ENCODE measurements at regions not wholly inside any gene's neighbourhood (a gene's known extent, or its start where the extent isn't known, plus 50 kb on each side); places are given as distances from the start of the nearest gene placed in this dataset.

- Histone ChIP-seq H2BK120ac (ENCODE audit: low read depth, low read length) (no peak overlapping the region), H3K23ac (ENCODE audit: low read depth, low read length, poor library complexity) (no peak overlapping the region), H3K14ac (ENCODE audit: low read length) (no peak overlapping the region), H3K36me3 (replicated peaks in 1 of 2; ENCODE audit: control insufficient read depth in 2 of 2, insufficient read depth in 2 of 2, low read length in 2 of 2) (no peaks in the 10 kb centered on the region), H3K4ac (ENCODE audit: low read length) (no peak overlapping the region), H3K18ac (ENCODE audit: low read length) (no peak overlapping the region), H3K4me1 (ENCODE audit: control insufficient read depth in 2 of 2, insufficient read depth in 1 of 2, low read depth in 1 of 2, low read length in 2 of 2) (peaks cover 0 to 1% of the 10 kb centered on the region in 2 donors), H4K91ac (ENCODE audit: low read depth, low read length, poor library complexity) (no peak overlapping the region), H3K27me3 (ENCODE audit: control insufficient read depth in 3 of 3, insufficient read depth in 3 of 3, low read depth in 1 of 3, low read length in 3 of 3) (no peaks in the 10 kb centered on the region), H3K27ac (replicated peaks; ENCODE audit: low read length) (no peak overlapping the region), H3K9ac (ENCODE audit: low read depth, low read length, poor library complexity) (no peak overlapping the region), H3K79me1 (ENCODE audit: low read depth, low read length) (no peaks in the 10 kb centered on the region), H3K4me2 (ENCODE audit: insufficient read depth, low read length, poor library complexity, severe bottlenecking) (no peak overlapping the region), H3K9me3 (replicated peaks in 1 of 2; ENCODE audit: control insufficient read depth in 2 of 2, insufficient read depth in 1 of 2, low read depth in 1 of 2, low read length in 2 of 2) (no peaks in the 10 kb centered on the region), H2BK5ac (ENCODE audit: low read length) (no peak overlapping the region), H2AFZ (ENCODE audit: low read length) (no peak overlapping the region), H2AK5ac (ENCODE audit: low read depth, low read length) (no peak overlapping the region), H2BK15ac (ENCODE audit: low read length) (no peak overlapping the region), H4K8ac (ENCODE audit: low read depth, low read length) (no peak overlapping the region), H3K4me3 (ENCODE audit: low read length in 2 of 2) (no peak overlapping the region), H2BK12ac (ENCODE audit: low read length) (no peak overlapping the region)
- WGBS, 2 donors (ENCODE audit: extremely low coverage in 2 of 2, insufficient read length in 2 of 2, insufficient replicate concordance in 1 of 2) = no CpG with 5 or more reads among the region's 4 CpGs
- no peak for DNase-seq (ENCODE audit: low spot score)
Observed at GRCh38 chr1:214897581-214897980, 185.0 kb upstream of the KCNK2 start.

GRCh38 chr1:214898161-214898560 is 184.4 kb upstream of the KCNK2 start:
- no peaks in the 10 kb centered on the region for H3K9me3 ChIP-seq (replicated peaks in 1 of 2; ENCODE audit: control insufficient read depth in 2 of 2, insufficient read depth in 1 of 2, low read depth in 1 of 2, low read length in 2 of 2)
- H3K27me3 ChIP-seq (ENCODE audit: control insufficient read depth in 3 of 3, insufficient read depth in 3 of 3, low read depth in 1 of 3, low read length in 3 of 3) = no peaks in the 10 kb centered on the region
- no peak overlapping the region for H3K23ac ChIP-seq (ENCODE audit: low read depth, low read length, poor library complexity)
- H3K4me3 ChIP-seq (ENCODE audit: low read length in 2 of 2) = no peak overlapping the region
- no peak overlapping the region for H2AFZ ChIP-seq (ENCODE audit: low read length)
- H3K4me2 ChIP-seq (ENCODE audit: insufficient read depth, low read length, poor library complexity, severe bottlenecking) = no peak overlapping the region
- no peak overlapping the region for H2BK12ac ChIP-seq (ENCODE audit: low read length)
- no peak overlapping the region for H3K9ac ChIP-seq (ENCODE audit: low read depth, low read length, poor library complexity)
- no peak overlapping the region for H2BK15ac ChIP-seq (ENCODE audit: low read length)
- no CpG with 5 or more reads among the region's 8 CpGs for WGBS, 2 donors (ENCODE audit: extremely low coverage in 2 of 2, insufficient read length in 2 of 2, insufficient replicate concordance in 1 of 2)
- H2BK5ac ChIP-seq (ENCODE audit: low read length) = no peak overlapping the region
- no peak overlapping the region for H3K4ac ChIP-seq (ENCODE audit: low read length)
- H3K27ac ChIP-seq (replicated peaks; ENCODE audit: low read length) = no peak overlapping the region
- peaks cover 0 to 1% of the 10 kb centered on the region in 2 donors for H3K4me1 ChIP-seq (ENCODE audit: control insufficient read depth in 2 of 2, insufficient read depth in 1 of 2, low read depth in 1 of 2, low read length in 2 of 2)
- no peak overlapping the region for H3K14ac ChIP-seq (ENCODE audit: low read length)
- DNase-seq (ENCODE audit: low spot score) = no peak
- H4K8ac ChIP-seq (ENCODE audit: low read depth, low read length) = no peak overlapping the region
- H4K91ac ChIP-seq (ENCODE audit: low read depth, low read length, poor library complexity) = no peak overlapping the region
- no peaks in the 10 kb centered on the region for H3K36me3 ChIP-seq (replicated peaks in 1 of 2; ENCODE audit: control insufficient read depth in 2 of 2, insufficient read depth in 2 of 2, low read length in 2 of 2)
- no peaks in the 10 kb centered on the region for H3K79me1 ChIP-seq (ENCODE audit: low read depth, low read length)
- no peak overlapping the region for H3K18ac ChIP-seq (ENCODE audit: low read length)
- no peak overlapping the region for H2BK120ac ChIP-seq (ENCODE audit: low read depth, low read length)
- no peak overlapping the region for H2AK5ac ChIP-seq (ENCODE audit: low read depth, low read length)

GRCh38 chr1:214898718-214899117 is 183.8 kb upstream of the KCNK2 start:
- Histone ChIP-seq H3K27ac (replicated peaks; ENCODE audit: low read length) (no peak overlapping the region), H2BK12ac (ENCODE audit: low read length) (no peak overlapping the region), H3K4ac (ENCODE audit: low read length) (no peak overlapping the region), H3K4me3 (ENCODE audit: low read length in 2 of 2) (no peak overlapping the region), H3K79me1 (ENCODE audit: low read depth, low read length) (no peaks in the 10 kb centered on the region), H3K18ac (ENCODE audit: low read length) (no peak overlapping the region), H3K36me3 (replicated peaks in 1 of 2; ENCODE audit: control insufficient read depth in 2 of 2, insufficient read depth in 2 of 2, low read length in 2 of 2) (no peaks in the 10 kb centered on the region), H3K4me1 (ENCODE audit: control insufficient read depth in 2 of 2, insufficient read depth in 1 of 2, low read depth in 1 of 2, low read length in 2 of 2) (peaks cover 0 to 1% of the 10 kb centered on the region in 2 donors), H3K27me3 (ENCODE audit: control insufficient read depth in 3 of 3, insufficient read depth in 3 of 3, low read depth in 1 of 3, low read length in 3 of 3) (no peaks in the 10 kb centered on the region), H2BK120ac (ENCODE audit: low read depth, low read length) (no peak overlapping the region), H4K91ac (ENCODE audit: low read depth, low read length, poor library complexity) (no peak overlapping the region), H3K9me3 (replicated peaks in 1 of 2; ENCODE audit: control insufficient read depth in 2 of 2, insufficient read depth in 1 of 2, low read depth in 1 of 2, low read length in 2 of 2) (no peaks in the 10 kb centered on the region), H2AFZ (ENCODE audit: low read length) (no peak overlapping the region), H3K14ac (ENCODE audit: low read length) (no peak overlapping the region), H3K23ac (ENCODE audit: low read depth, low read length, poor library complexity) (no peak overlapping the region), H3K4me2 (ENCODE audit: insufficient read depth, low read length, poor library complexity, severe bottlenecking) (no peak overlapping the region), H4K8ac (ENCODE audit: low read depth, low read length) (no peak overlapping the region), H3K9ac (ENCODE audit: low read depth, low read length, poor library complexity) (no peak overlapping the region), H2AK5ac (ENCODE audit: low read depth, low read length) (no peak overlapping the region), H2BK15ac (ENCODE audit: low read length) (no peak overlapping the region), H2BK5ac (ENCODE audit: low read length) (no peak overlapping the region)
- no peak for DNase-seq (ENCODE audit: low spot score)
- no CpG with 5 or more reads among the region's 3 CpGs for WGBS, 2 donors (ENCODE audit: extremely low coverage in 2 of 2, insufficient read length in 2 of 2, insufficient replicate concordance in 1 of 2)

GRCh38 chr1:214899908-214900460 is 182.6 kb upstream of the KCNK2 start:
- Histone ChIP-seq H2BK120ac (ENCODE audit: low read depth, low read length) (no peak overlapping the region), H3K79me1 (ENCODE audit: low read depth, low read length) (no peaks in the 10 kb centered on the region), H3K4ac (ENCODE audit: low read length) (no peak overlapping the region), H3K4me2 (ENCODE audit: insufficient read depth, low read length, poor library complexity, severe bottlenecking) (no peak overlapping the region), H2BK12ac (ENCODE audit: low read length) (no peak overlapping the region), H3K23ac (ENCODE audit: low read depth, low read length, poor library complexity) (no peak overlapping the region), H3K9ac (ENCODE audit: low read depth, low read length, poor library complexity) (no peak overlapping the region), H3K27ac (replicated peaks; ENCODE audit: low read length) (no peak overlapping the region), H3K27me3 (ENCODE audit: control insufficient read depth in 3 of 3, insufficient read depth in 3 of 3, low read depth in 1 of 3, low read length in 3 of 3) (no peaks in the 10 kb centered on the region), H3K4me3 (ENCODE audit: low read length in 2 of 2) (no peak overlapping the region), H3K18ac (ENCODE audit: low read length) (no peak overlapping the region), H2BK5ac (ENCODE audit: low read length) (no peak overlapping the region), H3K9me3 (replicated peaks in 1 of 2; ENCODE audit: control insufficient read depth in 2 of 2, insufficient read depth in 1 of 2, low read depth in 1 of 2, low read length in 2 of 2) (no peaks in the 10 kb centered on the region), H2AK5ac (ENCODE audit: low read depth, low read length) (no peak overlapping the region), H3K14ac (ENCODE audit: low read length) (no peak overlapping the region), H4K8ac (ENCODE audit: low read depth, low read length) (no peak overlapping the region), H2BK15ac (ENCODE audit: low read length) (no peak overlapping the region), H3K36me3 (replicated peaks in 1 of 2; ENCODE audit: control insufficient read depth in 2 of 2, insufficient read depth in 2 of 2, low read length in 2 of 2) (no peaks in the 10 kb centered on the region), H3K4me1 (ENCODE audit: control insufficient read depth in 2 of 2, insufficient read depth in 1 of 2, low read depth in 1 of 2, low read length in 2 of 2) (peaks cover 0 to 1% of the 10 kb centered on the region in 2 donors), H2AFZ (ENCODE audit: low read length) (no peak overlapping the region), H4K91ac (ENCODE audit: low read depth, low read length, poor library complexity) (no peak overlapping the region)
- DNase-seq (ENCODE audit: low spot score) = no peak

Measured in neuronal stem cell (in vitro differentiated cells).